HepG2 (cell line): ENCODE measurements at regions not wholly inside any gene's neighbourhood (a gene's known extent, or its start where the extent isn't known, plus 50 kb on each side); places are given as distances from the start of the nearest gene placed in this dataset.

ENCODE experiments used
- CCAR2 ChIP-seq: fragments of 200-400 bp; formaldehyde crosslinking; optimal IDR thresholded peaks from 2 replicates; pipeline ENCODE3; 2018; ENCODE audit warnings: low read depth, mild to moderate bottlenecking, low read length, moderate library complexity
- CREM ChIP-seq, 2 experiments: sonication (generic) in 1 of 2; formaldehyde crosslinking in 1 of 2; IDR thresholded peaks; 2 replicates each; pipeline versions ENCODE4 v1.4.0 to v1.6.1; 2016 to 2020; ENCODE audit warnings: antibody characterized with exemption in 1 of 2, mild to moderate bottlenecking in 1 of 2, missing genetic modification reagents in 1 of 2
- EED ChIP-seq: sonication (generic); formaldehyde crosslinking; IDR thresholded peaks from 2 replicates; pipeline ENCODE4 v1.5.0; 2020; ENCODE audit warnings: mild to moderate bottlenecking, missing genetic modification reagents
- FOXP4 ChIP-seq: sonication (generic); formaldehyde crosslinking; IDR thresholded peaks from 2 replicates; pipeline ENCODE4 v1.4.0; 2020; ENCODE audit warnings: missing genetic modification reagents
- HES4 ChIP-seq: sonication (generic); formaldehyde crosslinking; IDR thresholded peaks from 2 replicates; pipeline ENCODE4 v1.9.0; 2021; ENCODE audit warnings: mild to moderate bottlenecking, missing genetic modification reagents, borderline replicate concordance
- RNF219 ChIP-seq: sonication (generic); formaldehyde crosslinking; IDR thresholded peaks from 2 replicates; pipeline ENCODE4 v1.5.0; 2020; ENCODE audit warnings: mild to moderate bottlenecking, missing genetic modification reagents
- SALL2 ChIP-seq: sonication (generic); formaldehyde crosslinking; IDR thresholded peaks from 2 replicates; pipeline ENCODE4 v1.8.1; 2023; ENCODE audit warnings: mild to moderate bottlenecking, missing genetic modification reagents, inconsistent platforms
- SIN3A ChIP-seq: IDR thresholded peaks from 2 replicates; pipeline ENCODE4 v1.6.1; 2011; ENCODE audit warnings: low read depth, mild to moderate bottlenecking, control low read depth, low read length, borderline replicate concordance
- SIN3B ChIP-seq: fragments of 150-350 bp; IDR thresholded peaks from 2 replicates; pipeline ENCODE4 v1.6.1; 2014; ENCODE audit warnings: low read length
- SMAD9 ChIP-seq: sonication (generic); formaldehyde crosslinking; IDR thresholded peaks from 2 replicates; pipeline ENCODE4 v1.5.1; 2020; ENCODE audit warnings: mild to moderate bottlenecking, missing genetic modification reagents
- TBX2 ChIP-seq: sonication (generic); formaldehyde crosslinking; IDR thresholded peaks from 2 replicates; pipeline ENCODE4 v1.5.0; 2020; ENCODE audit warnings: missing genetic modification reagents, mild to moderate bottlenecking, borderline replicate concordance
- WIZ ChIP-seq: sonication (generic); formaldehyde crosslinking; IDR thresholded peaks from 2 replicates; pipeline ENCODE4 v1.5.1; 2020; ENCODE audit warnings: mild to moderate bottlenecking, missing genetic modification reagents
- ZBTB39 ChIP-seq: sonication (generic); formaldehyde crosslinking; IDR thresholded peaks from 2 replicates; pipeline ENCODE4 v1.5.0; 2020; ENCODE audit warnings: missing genetic modification reagents
- ZFAT ChIP-seq: sonication (generic); formaldehyde crosslinking; conservative IDR thresholded peaks from 2 replicates; pipeline ENCODE4 v1.8.1; 2023; ENCODE audit warnings: missing genetic modification reagents, inconsistent platforms
- ZNF232 ChIP-seq: sonication (generic); formaldehyde crosslinking; IDR thresholded peaks from 2 replicates; pipeline ENCODE4 v1.4.0; 2020; ENCODE audit warnings: missing genetic modification reagents, borderline replicate concordance
- ZNF24 ChIP-seq: fragments of 450-650 bp; IDR thresholded peaks from 2 replicates; pipeline ENCODE4 v1.6.1; 2017; ENCODE audit warnings: antibody characterized with exemption, mild to moderate bottlenecking
- ZNF484 ChIP-seq: sonication (generic); formaldehyde crosslinking; IDR thresholded peaks from 2 replicates; pipeline ENCODE4 v1.5.1; 2020; ENCODE audit warnings: mild to moderate bottlenecking, low read depth, missing genetic modification reagents, borderline replicate concordance
- ZNF503 ChIP-seq: sonication (generic); formaldehyde crosslinking; IDR thresholded peaks from 2 replicates; pipeline ENCODE4 v1.4.0; 2020; ENCODE audit warnings: missing genetic modification reagents
- ZNF543 ChIP-seq: sonication (generic); formaldehyde crosslinking; IDR thresholded peaks from 2 replicates; pipeline ENCODE4 v1.4.0; 2020; ENCODE audit warnings: mild to moderate bottlenecking, missing genetic modification reagents
- ZNF549 ChIP-seq: sonication (generic); formaldehyde crosslinking; IDR thresholded peaks from 2 replicates; pipeline ENCODE4 v1.5.0; 2020; ENCODE audit warnings: missing genetic modification reagents
- ZNF616 ChIP-seq: sonication (generic); formaldehyde crosslinking; IDR thresholded peaks from 2 replicates; pipeline ENCODE4 v1.5.0; 2020; ENCODE audit warnings: low read depth, mild to moderate bottlenecking, missing genetic modification reagents
- ZSCAN30 ChIP-seq: sonication (generic); formaldehyde crosslinking; IDR thresholded peaks from 2 replicates; pipeline ENCODE4 v1.5.0; 2020; ENCODE audit warnings: mild to moderate bottlenecking, missing genetic modification reagents

- TF ChIP-seq EED (CRISPR knock-in tag) = peak; percentile 79; the same call in 1 of the 2 replicates
- TF ChIP-seq ZNF543 (CRISPR knock-in tag) = peak; percentile 68; the same call in 1 of the 2 replicates
- no peak for TF ChIP-seq ZNF484 (CRISPR knock-in tag)
- no peak for TF ChIP-seq ZNF24
- no peak for TF ChIP-seq ZBTB39 (CRISPR knock-in tag)
- TF ChIP-seq SMAD9 = no peak
- TF ChIP-seq TBX2 (CRISPR knock-in tag) = peak; percentile 64; the same call in 1 of the 2 replicates
- TF ChIP-seq ZNF549 (CRISPR knock-in tag) = no peak; the same call in 1 of the 2 replicates
- peak; percentile 93 for TF ChIP-seq HES4
- no peak for TF ChIP-seq ZSCAN30 (CRISPR knock-in tag)
- TF ChIP-seq ZNF503 (CRISPR knock-in tag) = peak; percentile 31; the same call in 1 of the 2 replicates
- TF ChIP-seq SIN3B = no peak
- TF ChIP-seq CREM (IDR thresholded peaks at IDR 0.05) = no peak
- TF ChIP-seq CREM (CRISPR knock-in tag; IDR thresholded peaks at IDR 0.05) = no peak
- TF ChIP-seq ZNF616 (CRISPR knock-in tag) = 0 out of 2 replicates have a peak, but pooled peaks have one; percentile 42
- no peak for TF ChIP-seq WIZ (CRISPR knock-in tag)
- TF ChIP-seq RNF219 (CRISPR knock-in tag) = no peak
- TF ChIP-seq SALL2 (CRISPR knock-in tag) = peak; percentile 93
- no peak; the same call in 1 of the 2 replicates for TF ChIP-seq FOXP4 (CRISPR knock-in tag)
- TF ChIP-seq CCAR2 = no peak
- no peak for TF ChIP-seq ZNF232 (CRISPR knock-in tag)
- TF ChIP-seq ZFAT (CRISPR knock-in tag) = no peak; the same call in 1 of the 2 replicates
- 0 out of 2 replicates have a peak, but pooled peaks have one; percentile 6 for TF ChIP-seq SIN3A
Measured at GRCh38 chr13:50125554-50126262, 110.5 kb downstream of the KCNRG start (continued).
